ENCODE measurements at regions not wholly inside any gene's neighbourhood (a gene's known extent, or its start where the extent isn't known, plus 50 kb on each side); places are given as distances from the start of the nearest gene placed in this dataset.
A peak's percentile ranks its signal among the peaks of the same experiment; 100 is the strongest.
"Not testable (repeated sequence)": the region's sequence is repeated elsewhere in the genome, so short reads cannot be mapped to it uniquely, and the experiment has no call there.

DNA sequence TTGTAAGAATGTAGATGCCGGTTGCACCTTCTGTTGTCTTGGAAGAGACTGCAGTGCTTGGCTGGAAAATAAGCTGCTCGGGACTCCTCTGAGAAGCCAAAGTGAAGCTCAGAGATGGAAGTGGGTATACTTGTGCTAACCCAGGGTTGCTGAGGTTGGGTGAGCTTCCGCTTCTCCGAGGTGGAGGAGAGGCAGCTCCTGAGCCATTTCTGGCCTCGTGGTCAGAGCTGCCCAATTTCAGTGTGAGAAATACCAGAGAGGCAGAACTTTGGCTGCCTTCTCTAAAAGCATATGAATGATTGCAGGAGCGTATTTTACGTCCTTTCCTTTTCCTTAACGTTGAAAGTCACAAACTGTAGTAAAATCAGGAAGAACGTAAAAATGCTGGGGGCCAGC is 292.0 kb upstream of the PLGLB2 start:
- not testable (repeated sequence) for DNase-seq (ENCODE audit: low read depth in 3 of 3)

DNA sequence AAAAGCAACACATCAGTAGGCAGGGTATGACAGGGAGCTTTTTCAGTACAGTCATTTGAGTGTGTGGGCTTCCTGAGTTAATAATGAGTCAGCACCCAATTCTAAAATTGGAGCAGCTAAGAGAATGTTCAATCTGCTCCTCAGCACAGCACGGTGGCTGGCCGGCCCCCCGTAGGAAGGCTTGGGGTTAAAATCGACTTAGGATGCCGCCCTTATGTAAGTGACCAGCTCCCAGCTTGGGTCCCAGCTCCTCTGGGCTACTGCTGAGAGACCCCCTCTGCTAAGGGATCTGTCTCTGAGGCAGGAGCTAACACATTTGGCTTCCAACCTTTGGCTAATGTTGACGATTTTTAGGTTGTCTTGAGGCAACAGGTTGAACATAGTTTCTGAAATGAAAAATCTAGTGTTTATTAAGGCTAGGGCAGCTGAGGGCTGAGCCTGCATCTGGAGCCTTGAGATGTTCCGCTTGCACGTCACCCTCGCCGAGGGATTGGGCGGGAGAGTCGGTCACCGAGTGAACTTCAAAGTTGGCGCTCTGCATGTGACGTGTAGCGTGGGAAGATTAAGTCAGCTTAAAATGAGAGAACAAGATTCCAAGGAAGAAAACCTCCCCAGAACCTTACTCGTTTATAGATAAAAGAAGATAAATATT is 291.3 kb upstream of the PLGLB2 start:
- not testable (repeated sequence) for DNase-seq (ENCODE audit: low read depth in 3 of 3)

DNA sequence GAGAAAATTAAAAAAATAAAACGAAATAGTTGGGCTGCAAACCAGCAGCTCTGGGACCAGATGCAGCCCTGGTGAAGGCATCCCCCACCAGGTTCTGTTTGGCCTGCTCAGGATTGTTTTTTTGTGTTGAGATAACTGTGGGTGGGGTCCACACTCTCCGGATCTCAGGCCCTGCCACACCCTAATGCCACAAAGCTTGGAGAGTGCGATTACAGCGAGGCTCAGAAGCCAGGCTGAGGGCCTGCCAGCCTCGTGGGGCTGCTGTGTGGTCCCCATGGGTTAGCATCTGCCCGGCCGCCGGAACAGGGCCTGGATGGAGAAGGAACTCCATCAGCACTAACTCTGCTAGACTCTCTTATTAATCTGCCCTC is 290.8 kb upstream of the PLGLB2 start:
- DNase-seq (ENCODE audit: low read depth in 3 of 3) = not testable (repeated sequence)

DNA sequence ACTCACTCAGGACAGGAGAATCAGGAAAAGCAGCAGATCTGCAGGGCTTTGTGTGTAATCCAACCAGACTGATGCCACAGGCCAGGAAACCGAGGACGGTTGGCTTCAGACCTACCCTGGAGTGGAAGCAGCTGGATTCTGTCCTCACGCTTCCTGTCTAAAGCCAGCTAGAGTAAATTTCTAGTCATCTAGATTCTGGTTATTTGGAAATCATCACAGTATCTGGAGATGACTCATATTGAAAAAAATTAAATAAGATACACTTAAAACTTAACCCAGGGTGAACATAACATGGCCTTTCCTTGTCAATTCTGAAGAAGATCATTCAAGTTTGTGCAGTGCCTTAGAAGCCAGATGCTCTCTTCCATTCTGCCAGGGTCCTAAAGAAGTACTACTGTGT is 288.9 kb upstream of the PLGLB2 start:
- not testable (repeated sequence) for DNase-seq (ENCODE audit: low read depth in 3 of 3)

DNA sequence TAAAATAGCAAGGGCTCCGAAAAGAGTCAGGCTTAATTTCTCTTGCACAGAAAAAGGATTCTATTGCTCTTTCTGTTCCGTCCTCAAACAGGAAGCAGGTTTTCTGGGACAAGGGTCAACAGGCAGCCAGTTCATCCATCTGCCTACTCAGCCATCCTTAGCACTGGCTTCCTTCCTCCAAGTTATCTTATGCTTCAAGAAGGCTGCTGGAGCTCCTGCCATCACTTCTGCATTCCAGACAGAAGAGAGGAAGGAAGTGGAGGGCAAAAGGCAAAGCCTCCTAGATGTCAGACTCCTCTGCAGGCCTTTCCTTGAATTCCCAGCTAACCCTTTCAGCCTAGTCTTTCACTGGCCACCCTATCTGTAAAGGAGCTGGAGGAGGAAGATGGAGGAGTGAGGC is 287.8 kb upstream of the PLGLB2 start:
- not testable (repeated sequence) for DNase-seq (ENCODE audit: low read depth in 3 of 3)

DNA sequence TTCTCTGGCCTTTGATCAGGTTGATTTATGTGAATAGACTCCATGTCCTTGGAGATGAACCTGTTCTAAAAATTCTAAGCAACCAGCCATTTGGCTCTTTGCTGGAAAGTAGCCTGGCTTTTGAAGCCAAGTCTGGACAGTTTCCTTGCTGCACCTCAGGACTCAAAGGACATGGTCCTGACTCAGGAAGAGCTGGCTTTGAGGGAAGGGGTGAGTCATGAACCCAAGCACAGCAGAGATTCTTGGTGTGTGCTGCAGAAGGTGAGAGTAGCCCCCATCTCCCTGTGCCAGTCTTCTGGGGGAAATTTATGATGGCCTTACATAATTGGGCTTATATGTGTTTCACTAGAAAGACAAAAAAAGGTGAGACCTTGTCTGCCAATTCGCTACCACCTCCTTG is 287.2 kb upstream of the PLGLB2 start:
- not testable (repeated sequence) for DNase-seq (ENCODE audit: low read depth in 3 of 3)

DNA sequence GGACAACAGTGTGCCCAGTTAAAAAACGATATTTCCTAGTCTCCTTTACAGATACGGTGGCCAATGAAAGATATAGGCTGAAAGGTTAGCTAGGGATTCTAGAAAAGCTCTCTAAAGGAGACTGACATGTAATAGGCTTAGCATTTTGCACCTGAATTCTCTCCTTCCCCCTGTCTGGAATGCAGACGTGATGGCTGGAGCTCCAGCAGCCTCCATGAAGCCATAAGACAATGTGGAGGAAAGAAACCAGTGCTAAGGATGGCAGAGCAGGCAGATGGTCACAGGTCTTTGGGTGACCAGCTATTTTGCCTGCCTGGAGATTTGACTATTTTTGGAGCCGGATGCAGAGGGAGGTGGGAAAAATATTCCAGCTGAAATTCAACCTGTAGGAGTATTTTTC is 286.2 kb upstream of the PLGLB2 start:
- not testable (repeated sequence) for DNase-seq (ENCODE audit: low read depth in 3 of 3)

DNA sequence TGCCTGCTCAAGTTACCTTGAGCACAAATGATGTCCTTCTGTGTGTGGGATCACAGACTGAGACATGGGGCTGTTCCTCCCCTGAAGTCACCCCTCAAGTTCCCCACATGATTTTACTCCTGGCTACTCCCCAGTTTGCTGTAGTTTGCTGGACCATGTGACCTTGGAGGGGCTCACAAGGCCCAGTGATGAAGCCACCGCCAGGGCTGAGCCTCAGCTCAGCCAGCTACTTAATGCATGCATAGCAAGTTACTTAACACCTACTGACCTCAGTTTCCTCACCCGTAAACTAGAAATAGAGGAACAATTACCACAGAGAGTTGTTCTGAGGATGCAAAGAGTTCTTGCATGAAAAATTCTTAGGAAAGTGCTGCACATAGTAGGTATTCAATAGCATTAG is 283.7 kb upstream of the PLGLB2 start:
- DNase-seq (ENCODE audit: low read depth in 3 of 3) = not testable (repeated sequence)

DNA sequence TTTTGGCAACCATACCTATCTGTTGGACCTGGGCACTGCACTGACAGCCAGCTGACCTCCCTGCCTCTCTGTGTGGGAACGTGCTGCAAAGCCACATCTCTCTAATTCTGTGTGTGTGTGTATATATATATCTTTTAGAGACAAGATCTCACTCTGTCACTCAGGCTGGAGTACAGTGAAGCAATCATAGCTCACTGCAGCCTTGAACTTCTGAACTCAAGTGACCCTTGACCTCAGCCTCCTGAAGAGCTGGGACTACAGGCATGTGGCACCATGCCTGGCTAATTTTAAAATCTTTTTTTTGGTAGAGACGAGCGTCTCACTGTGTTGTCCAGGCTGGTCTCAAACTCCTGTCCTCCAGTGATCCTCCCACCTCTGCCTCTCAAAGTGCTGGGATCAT is 282.2 kb upstream of the PLGLB2 start:
- not testable (repeated sequence) for DNase-seq (ENCODE audit: low read depth in 3 of 3)

DNA sequence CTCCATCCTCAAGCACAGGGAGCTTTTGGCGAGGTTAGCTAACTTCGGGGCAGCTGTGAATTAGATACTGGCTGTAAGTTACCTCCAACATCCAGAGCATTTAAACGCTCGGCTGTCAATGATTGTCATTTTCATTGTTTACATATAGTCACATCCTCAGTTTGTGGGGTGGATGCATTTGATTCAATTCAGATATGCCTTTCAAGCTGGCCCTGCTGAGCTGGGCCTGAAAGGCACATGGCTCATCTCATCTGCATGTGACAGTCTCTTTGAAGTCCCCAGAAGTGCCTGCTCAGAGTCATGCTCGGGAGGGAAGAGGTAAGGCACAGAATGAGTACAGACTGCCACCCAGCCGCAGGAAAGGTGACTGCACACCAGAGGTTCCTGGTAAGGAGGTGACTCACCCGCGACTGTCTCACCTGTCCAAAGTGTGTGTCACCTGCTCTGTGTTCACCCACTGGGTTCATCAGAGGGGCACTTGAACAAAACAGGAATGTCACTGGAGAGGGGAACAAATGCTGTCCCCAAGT is 281.2 kb upstream of the PLGLB2 start:
- DNase-seq (ENCODE audit: low read depth in 3 of 3) = peak in 2 of 3 donors; percentile 48 to 72

DNA sequence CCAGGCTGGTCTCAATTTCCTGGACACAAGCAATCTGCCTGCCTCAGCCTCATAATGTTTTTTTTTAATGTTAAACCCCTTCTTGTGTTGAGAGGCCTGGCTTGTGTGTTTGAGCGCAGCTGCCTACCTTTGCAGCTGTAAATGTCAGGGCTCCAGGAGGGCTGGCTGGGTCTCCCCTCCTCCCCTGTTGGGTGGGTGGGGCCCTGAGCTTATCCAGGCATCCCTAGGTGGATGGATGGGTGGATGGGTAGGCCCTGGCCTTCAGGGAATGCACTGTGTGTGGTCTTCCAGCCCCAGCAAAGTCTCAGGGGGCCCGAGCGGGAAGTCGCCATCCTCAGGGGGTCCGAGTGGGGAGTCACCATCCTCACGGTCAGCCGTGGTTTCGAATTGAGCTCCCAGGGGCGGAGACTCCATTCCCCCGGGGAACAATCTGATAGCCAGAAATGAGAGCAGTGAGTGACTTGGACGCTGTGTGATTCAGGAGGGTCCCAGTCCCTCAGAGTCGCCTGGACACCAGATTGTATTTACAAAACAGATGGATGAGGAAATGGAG is 279.4 kb upstream of the PLGLB2 start:
- DNase-seq (ENCODE audit: low read depth in 3 of 3) = not testable (repeated sequence)

DNA sequence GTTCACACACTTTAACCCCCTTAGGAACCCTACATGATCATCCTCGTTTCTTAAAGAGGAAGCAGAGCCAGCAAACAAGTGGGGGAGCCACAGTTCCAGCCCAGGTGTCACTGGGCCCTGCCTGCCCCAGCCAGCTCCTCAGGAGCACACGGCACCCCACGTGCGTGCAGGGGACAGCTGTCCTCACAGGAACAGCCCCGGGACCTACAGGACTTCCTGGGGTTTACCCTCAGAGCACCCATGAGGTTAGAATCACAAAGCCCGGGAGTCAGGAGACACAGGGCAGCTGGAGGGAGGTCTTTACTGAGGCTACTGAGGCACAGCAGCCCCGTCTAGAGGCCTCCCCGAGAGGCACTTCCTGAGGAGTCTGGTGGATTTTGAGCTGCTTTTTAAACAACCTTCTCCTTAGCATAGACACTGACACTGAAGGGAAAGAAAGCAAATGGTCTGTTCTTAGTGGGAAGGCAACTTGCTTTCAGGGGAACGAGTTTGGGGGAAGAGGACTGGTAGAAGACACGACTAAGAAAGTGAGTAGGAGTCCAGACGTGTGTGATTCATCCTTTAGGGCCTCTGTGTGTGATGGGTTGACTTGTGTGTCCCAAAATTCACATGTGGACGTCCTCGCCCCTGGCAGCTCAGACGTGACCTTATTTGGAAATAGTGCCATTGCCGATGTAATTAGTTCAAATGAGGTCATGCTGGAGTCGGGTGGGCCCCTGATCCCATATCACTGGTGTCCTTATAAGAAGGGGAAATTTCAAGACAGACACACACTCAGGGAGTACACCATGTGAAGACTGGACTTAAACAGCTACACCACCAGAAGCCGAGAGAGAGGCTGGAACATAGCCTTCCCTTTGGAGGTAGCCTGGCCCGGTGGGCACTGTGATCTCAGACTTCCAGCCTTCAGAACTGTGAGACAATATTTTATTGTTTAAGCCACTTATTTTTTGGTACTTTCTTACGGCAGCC is 278.4 kb upstream of the PLGLB2 start:
- peak in 2 of 3 donors; percentile 52 to 56 for DNase-seq (ENCODE audit: low read depth in 3 of 3)

DNA sequence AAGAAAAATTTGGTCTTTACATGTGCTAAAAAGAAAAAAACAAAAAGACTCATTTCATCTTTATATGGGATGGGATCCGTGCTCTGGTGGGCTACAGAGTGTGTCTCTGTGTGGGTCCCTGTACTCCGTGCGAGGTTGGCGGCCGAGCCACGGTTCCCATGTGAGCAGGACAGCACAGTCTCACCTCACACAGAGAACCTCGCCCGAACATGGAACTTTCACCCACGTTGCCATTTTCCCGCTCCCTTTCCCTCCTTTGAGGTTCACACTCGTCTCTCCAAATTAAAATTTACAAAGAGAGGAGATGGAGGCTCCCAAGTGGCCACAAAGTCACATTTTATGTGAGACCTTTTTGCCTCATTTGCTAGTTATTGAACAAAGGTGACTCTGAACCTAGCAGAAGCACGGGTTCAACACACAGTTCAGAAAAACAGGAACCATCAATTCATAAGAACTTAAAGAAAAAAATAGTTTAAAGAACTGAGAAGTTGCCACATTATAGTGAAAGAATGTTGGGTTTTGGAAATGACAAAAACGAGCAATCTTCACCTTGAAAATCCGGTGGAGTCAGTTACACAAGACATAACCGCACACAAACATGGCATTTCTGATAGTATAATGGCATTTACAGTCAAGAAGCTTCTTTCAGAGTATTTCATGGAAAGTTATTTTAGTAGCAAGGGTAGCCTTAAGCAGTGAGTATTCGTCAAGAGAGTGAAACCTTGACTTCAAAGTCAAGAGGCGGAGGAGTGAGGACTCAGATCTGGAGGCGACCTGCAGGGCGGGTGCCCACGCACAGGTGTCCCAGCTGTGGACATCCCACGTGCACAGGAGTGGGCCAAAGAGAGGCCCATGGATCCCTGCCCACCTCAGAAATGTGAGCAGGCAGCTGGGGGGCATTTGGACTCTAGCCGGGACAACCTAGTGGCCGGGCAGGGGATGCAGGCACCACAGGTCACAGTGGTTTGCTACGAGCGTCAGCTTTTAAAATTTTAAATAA is 277.2 kb upstream of the PLGLB2 start:
- DNase-seq (ENCODE audit: low read depth in 3 of 3) = peak in 2 of 3 donors; percentile 53 to 56

DNA sequence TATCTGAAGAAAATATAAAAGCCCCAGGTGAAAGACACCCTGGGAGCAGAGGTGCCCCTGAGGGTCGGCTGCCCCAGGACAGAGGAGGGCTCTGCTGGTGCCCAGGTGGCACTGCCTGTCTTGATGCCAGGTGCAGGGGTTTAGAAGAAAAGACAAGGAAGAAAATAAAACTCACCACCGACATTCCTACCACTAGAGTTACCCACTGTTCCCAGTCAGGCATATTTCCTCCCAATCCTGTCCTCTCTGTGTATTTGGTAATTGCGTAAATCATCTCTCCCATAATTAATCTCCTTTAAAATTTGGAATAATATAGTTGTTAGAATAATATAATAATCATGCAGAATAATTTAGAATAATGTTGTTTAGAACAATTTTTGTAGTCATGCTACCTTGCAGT is 276.4 kb upstream of the PLGLB2 start:
- not testable (repeated sequence) for DNase-seq (ENCODE audit: low read depth in 3 of 3)

DNA sequence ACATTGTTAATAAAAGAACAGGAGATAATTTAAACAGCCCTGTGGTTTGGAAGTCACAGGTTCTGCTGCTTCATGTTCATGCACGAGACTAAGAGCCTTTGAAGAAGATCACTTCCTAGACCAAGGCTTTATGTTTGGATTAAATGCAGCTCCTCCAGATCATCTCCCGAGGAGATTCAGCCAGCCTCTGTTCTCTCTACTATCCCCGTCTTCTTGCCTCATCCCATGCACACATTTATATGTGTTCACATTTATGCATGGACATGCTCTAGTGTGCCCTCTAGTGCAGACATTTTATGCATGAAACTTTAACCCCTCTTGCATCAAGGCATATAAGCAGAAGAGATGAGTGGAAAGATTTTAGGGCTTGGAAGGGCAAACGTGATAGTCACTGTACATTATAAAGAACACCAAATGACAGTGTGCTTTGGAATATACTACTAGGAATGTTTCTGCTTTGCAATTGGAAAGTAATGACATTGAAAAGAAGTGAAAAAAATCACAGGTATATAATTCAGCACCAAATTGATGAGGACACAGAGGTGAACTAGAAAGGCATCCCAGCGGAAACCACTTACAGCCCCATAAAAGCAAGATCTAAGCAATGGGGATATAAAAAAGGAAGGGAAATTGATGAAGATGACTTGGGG is 271.5 kb upstream of the PLGLB2 start:
- not testable (repeated sequence) for DNase-seq (ENCODE audit: low read depth in 3 of 3)

DNA sequence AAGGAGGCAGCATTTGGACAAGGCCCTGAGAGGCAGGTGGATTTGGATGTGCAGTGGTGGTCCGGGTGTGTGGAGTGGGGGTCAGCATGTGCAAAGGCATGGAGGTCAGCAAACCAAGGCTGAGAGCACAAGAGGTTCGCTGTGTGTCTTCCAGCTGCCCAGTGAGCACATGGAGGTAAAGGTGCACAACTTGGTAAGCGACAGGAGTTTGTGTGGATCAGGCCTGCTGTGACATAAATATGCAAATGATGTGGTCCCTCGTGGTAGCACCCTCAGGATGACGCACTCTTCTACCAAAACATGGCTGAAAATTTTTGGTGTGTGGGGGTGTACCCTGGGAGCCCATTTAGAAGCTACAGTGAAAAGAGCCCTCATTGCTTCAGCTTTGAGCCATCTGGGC is 271.0 kb upstream of the PLGLB2 start:
- DNase-seq (ENCODE audit: low read depth in 3 of 3) = not testable (repeated sequence)

DNA sequence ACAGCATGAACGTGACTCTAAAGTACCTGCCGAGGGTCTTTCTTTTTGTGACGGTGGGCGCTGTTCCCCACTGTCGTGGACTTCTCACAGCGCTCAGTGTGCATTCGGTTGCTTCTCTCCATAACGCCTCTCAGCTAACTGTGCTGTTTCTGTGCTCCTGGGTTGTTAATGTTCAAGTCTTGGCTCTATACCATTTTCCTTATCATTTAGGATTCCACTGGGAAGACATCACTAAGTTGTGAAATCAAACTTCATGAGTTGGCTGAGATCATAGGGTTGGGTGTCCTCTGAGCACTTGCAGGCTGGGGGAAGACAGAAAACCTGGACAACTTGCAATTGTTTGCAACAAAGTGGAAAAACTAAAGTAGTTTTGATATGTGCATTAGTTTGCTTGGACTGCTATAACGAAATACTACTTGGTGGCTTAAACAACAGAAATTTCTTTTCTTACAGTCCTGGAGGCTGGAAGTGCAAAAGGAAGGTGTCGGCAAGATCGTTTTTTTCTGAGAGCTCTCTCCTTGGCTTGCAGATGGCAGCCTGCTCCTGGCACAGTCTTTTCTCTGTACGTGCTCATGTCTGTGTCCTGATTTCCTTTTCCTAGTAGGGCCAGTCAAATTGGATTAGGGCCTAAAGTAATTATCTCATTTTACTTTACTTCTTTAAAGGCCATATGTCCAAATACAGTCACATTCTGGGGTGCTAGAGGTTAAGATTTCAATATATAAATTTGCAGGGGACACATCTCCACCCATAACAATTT is 270.0 kb upstream of the PLGLB2 start:
- DNase-seq (ENCODE audit: low read depth in 3 of 3) = not testable (repeated sequence)

DNA sequence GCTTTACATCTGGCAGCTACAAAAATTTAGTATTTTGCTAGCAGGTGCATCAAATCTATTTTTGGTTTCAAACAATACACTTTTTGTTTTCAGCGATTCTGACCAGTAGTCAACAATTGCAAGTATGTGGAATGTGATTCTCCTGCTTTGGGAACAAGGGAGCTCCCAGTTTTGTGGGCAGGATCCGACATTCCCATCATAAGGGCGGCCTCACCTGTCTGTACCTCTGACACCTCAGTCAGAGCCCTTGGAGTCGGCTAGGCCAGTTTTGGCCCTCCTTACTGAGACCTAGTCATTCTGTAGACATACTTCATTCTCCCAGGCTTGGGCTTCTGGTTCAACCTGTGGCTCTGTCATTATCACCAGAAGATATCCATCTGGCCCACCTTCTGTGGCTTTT is 269.0 kb upstream of the PLGLB2 start:
- DNase-seq (ENCODE audit: low read depth in 3 of 3) = not testable (repeated sequence)

DNA sequence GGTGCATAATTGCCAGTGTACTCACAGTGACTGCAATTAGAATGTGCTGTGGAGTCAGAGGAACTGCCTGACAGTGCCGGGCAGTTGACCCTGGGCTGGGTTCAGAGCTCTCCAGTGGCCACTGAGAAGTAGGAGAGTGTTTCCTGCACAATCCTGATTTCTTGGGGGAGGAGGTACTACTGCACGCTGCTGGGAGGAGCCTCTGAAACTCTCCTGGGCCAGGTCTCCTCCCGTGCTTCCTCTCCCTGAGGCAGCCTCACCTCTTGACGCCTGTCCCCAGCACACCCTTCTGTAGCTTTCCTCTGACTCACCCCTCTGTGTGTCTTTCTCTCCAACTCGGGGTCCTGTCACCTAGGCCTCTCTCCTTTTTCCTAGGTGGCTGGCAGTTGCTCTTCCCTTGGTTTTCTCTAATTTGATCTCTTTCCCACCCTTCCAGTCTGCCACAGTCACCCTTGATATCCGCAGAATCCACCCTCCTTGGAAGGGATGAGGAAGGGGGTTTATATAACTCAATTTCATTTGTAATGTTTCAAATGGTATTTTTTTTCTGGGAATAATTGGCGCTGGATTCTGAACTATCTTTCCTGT is 264.7 kb upstream of the PLGLB2 start:
- DNase-seq (ENCODE audit: low read depth in 3 of 3) = not testable (repeated sequence)
